A673 (cell line): ENCODE measurements at regions not wholly inside any gene's neighbourhood (a gene's known extent, or its start where the extent isn't known, plus 50 kb on each side); places are given as distances from the start of the nearest gene placed in this dataset.
"Not testable (repeated sequence)": the region's sequence is repeated elsewhere in the genome, so short reads cannot be mapped to it uniquely, and the experiment has no call there.

Experiments
- BruUV-seq: library from RNA; stranded (reverse); fragments of 400-500 nt; replicated peaks from 2 replicates; lab custom pipeline; 2021; lab: Mats Ljungman, UMichigan
- CTCF ChIA-PET: fragments of 300-600 bp; sonication (Branson Sonifier 250); formaldehyde crosslinking; loops from one replicate; lab custom pipeline; 2022; ENCODE audit warnings: antibody characterized with exemption; lab: Charles Lee
- POLR2A ChIA-PET: fragments of 300-600 bp; sonication (Branson Sonifier 250); formaldehyde crosslinking; loops from one replicate; lab custom pipeline; 2022; ENCODE audit warnings: antibody characterized with exemption; ENCODE audit not compliant: low non-redundant PET; lab: Charles Lee
- DNase-seq: peaks from one replicate; pipeline ENCODE4 v3.0.0-alpha.2; 2015; ENCODE audit warnings: low spot score
- H3K27ac ChIP-seq: fragments of 200-600 bp; sonication (generic); 2 replicates; pipeline ENCODE4 v1.5.1; 2016; ENCODE audit warnings: mixed run types, low read depth, mild to moderate bottlenecking, mixed read lengths, antibody characterized with exemption, low read length; ENCODE audit not compliant: poor library complexity, severe bottlenecking
- H3K27me3 ChIP-seq: fragments of 200-600 bp; sonication (generic); replicated peaks from 2 replicates; pipeline ENCODE4 v1.6.1; 2017; ENCODE audit warnings: mixed run types, low read depth, mild to moderate bottlenecking, mixed read lengths, antibody characterized with exemption, low read length; ENCODE audit not compliant: insufficient read depth, poor library complexity
- H3K36me3 ChIP-seq: fragments of 200-600 bp; sonication (generic); 2 replicates; pipeline ENCODE4 v1.6.1; 2016; ENCODE audit warnings: mixed run types, mild to moderate bottlenecking, mixed read lengths, antibody characterized with exemption, low read length; ENCODE audit not compliant: insufficient read depth, poor library complexity, severe bottlenecking
- H3K4me1 ChIP-seq: fragments of 200-600 bp; sonication (generic); 2 replicates; pipeline ENCODE4 v1.6.1; 2017; ENCODE audit warnings: mixed run types, mild to moderate bottlenecking, mixed read lengths, antibody characterized with exemption, low read length; ENCODE audit not compliant: insufficient read depth, poor library complexity, severe bottlenecking
- H3K4me3 ChIP-seq: fragments of 200-600 bp; sonication (generic); 2 replicates; pipeline ENCODE4 v1.5.1; 2016; ENCODE audit warnings: low read depth, mixed run types, mild to moderate bottlenecking, mixed read lengths, low read length; ENCODE audit not compliant: poor library complexity, severe bottlenecking
- H3K9me3 ChIP-seq: fragments of 200-600 bp; sonication (generic); 2 replicates; pipeline ENCODE4 v1.6.1; 2016; ENCODE audit warnings: mixed run types, low read depth, mild to moderate bottlenecking, mixed read lengths, antibody characterized with exemption, low read length; ENCODE audit not compliant: poor library complexity, severe bottlenecking
- CTCF ChIP-seq: fragments of 300-800, 200-600 bp; sonication (generic); conservative IDR thresholded peaks from 2 replicates; pipeline ENCODE4 v1.5.1; 2017; ENCODE audit warnings: low read depth, mild to moderate bottlenecking, antibody characterized with exemption, low read length, moderate library complexity, mixed read lengths
- EZH2 ChIP-seq: fragments of 200-600 bp; sonication (generic); IDR thresholded peaks from 2 replicates; pipeline ENCODE4 v1.6.1; 2017; ENCODE audit warnings: borderline replicate concordance, low read depth, mild to moderate bottlenecking, mixed read lengths, antibody characterized with exemption, low read length; ENCODE audit not compliant: poor library complexity, severe bottlenecking
- intact Hi-C: fragments of 100-400 bp; cut with micrococcal nuclease; formaldehyde crosslinking; loops from one replicate; pipeline ENCODE4 v1.10.0; 2022; ENCODE audit not compliant: unreplicated experiment

- ChIA-PET POLR2A (interaction anchor here (0.6 kb wide), 1 partner anchor 268 kb away, joined by 5 read pairs; no protein-coding TSS in a partner anchor), CTCF (no interaction called here)
- Histone ChIP-seq H3K9me3 (no peaks in the 10 kb centered on the region), H3K4me3 (no peak overlapping the region), H3K27ac (no peak overlapping the region), H3K27me3 (no peaks in the 10 kb centered on the region), H3K36me3 (no peaks in the 10 kb centered on the region), H3K4me1 (no peaks in the 10 kb centered on the region)
- DNase-seq, result no peak
- intact Hi-C loops, result no loop called here
- TF ChIP-seq CTCF (no peak), EZH2 (no peak)
- no TSS peak for BruUV-seq
These were observed 78.1 kb upstream of the RUNX3 start for GRCh38 chr1:25008192-25008485.

- H3K36me3 ChIP-seq, H3K27me3 ChIP-seq, H3K4me1 ChIP-seq, BruUV-seq, CTCF ChIA-PET, H3K27ac ChIP-seq, H3K4me3 ChIP-seq, H3K9me3 ChIP-seq, intact Hi-C loops, DNase-seq: not testable (repeated sequence)
- POLR2A ChIA-PET, result interaction anchor here (0.6 kb wide), 1 partner anchor 268 kb away, joined by 5 read pairs; no protein-coding TSS in a partner anchor
These were observed 77.5 kb upstream of the RUNX3 start for GRCh38 chr1:25007390-25008191.

GRCh38 chr1:25006770-25007169 is 76.7 kb upstream of the RUNX3 start:
- H3K36me3 ChIP-seq, result no peaks in the 10 kb centered on the region
- CTCF ChIA-PET, result no interaction called here
- no peaks in the 10 kb centered on the region for H3K4me1 ChIP-seq
- no peaks in the 10 kb centered on the region for H3K27me3 ChIP-seq
- no peak overlapping the region for H3K4me3 ChIP-seq
- no peak for DNase-seq
- intact Hi-C loops, result no loop called here
- TF ChIP-seq CTCF (no peak), EZH2 (no peak)
- POLR2A ChIA-PET, result no interaction called here
- no peaks in the 10 kb centered on the region for H3K9me3 ChIP-seq
- H3K27ac ChIP-seq, result no peak overlapping the region
- BruUV-seq, result no TSS peak

GRCh38 chr1:25004355-25004754 is 74.3 kb upstream of the RUNX3 start:
- no peak for DNase-seq
- Histone ChIP-seq H3K9me3 (no peaks in the 10 kb centered on the region), H3K4me1 (no peaks in the 10 kb centered on the region), H3K4me3 (no peak overlapping the region), H3K27me3 (no peaks in the 10 kb centered on the region), H3K27ac (no peak overlapping the region), H3K36me3 (no peaks in the 10 kb centered on the region)
- intact Hi-C loops, result no loop called here
- ChIA-PET CTCF (no interaction called here), POLR2A (no interaction called here)
- BruUV-seq, result no TSS peak
- TF ChIP-seq CTCF (no peak), EZH2 (no peak)
